CD1c-positive myeloid dendritic cell (primary cell): ENCODE measurements at regions not wholly inside any gene's neighbourhood (a gene's known extent, or its start where the extent isn't known, plus 50 kb on each side); places are given as distances from the start of the nearest gene placed in this dataset.

ENCODE experiments used
- DNase-seq: peaks from one replicate; pipeline ENCODE4 v3.0.0-alpha.2; 2016; ENCODE audit errors: extremely low spot score

DNA sequence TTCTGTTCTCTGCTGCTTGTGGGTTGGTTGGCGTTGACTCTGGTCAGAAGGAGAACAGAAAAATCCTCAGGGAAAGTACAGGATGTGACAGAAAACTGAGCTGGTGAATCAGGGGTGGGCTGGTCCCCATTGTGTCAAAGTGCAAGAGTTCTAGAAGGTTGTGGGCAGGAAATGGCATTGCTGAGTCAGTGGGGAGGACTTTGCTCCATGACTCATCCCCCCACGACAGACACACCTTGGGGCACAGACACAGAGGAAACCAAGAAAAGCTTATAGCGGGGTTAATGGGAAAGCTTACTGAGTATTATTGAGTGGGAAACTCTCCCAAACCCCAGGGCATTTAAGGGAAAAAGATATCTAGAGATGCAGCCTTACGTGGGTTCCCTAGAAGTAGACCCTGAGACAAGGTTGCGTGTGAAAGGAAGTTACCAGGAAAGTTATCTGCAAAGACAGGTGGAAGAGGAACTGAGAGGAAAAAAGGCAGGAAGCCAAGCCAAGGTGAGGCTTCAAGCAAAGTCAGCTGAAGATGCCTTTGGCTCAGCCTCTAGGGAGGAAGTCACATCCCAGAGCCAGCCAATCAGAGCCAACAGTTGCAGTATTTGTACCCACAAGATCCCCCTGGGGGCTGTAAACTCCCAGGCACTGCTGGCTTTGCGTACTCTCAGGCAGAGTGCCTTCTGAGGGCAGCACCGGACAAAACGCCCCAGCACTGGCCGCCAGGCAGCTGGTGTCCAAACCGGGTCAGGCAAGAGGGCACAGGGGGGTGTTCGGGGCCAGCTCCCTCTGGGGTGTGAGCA, 86.4 kb downstream of the FOXL1 start:
- DNase-seq, result no peak

- no peak for DNase-seq
Observed at GRCh38 chr16:86665319-86665675, 86.9 kb downstream of the FOXL1 start.

DNA sequence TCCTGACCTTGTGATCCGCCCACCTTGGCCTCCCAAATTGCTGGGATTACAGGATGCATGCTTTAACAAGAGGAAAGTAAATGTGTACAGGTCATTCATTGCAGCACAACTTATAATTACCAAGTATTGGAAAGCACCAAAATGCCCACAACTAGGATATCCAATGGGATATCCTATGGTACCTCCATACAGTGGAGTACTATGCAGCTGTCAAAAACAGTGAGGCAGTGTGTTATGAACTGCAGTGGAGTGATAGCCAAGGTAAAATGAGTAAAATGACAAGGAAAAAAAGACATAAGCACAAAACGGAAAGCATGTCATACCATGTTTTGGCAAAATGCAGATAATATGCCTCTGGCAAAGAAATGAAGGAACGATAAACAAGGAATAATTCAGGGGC, 87.6 kb downstream of the FOXL1 start:
- DNase-seq, result no peak

GRCh38 chr16:86667035-86667434, 88.7 kb downstream of the FOXL1 start:
- no peak for DNase-seq

- no peak for DNase-seq
Observed at GRCh38 chr16:86668136-86668910, 90.0 kb downstream of the FOXL1 start.

- DNase-seq, result no peak
Observed at GRCh38 chr16:86669285-86669805, 91.0 kb downstream of the FOXL1 start.

GRCh38 chr16:86669937-86670749, 91.8 kb downstream of the FOXL1 start:
- no peak for DNase-seq

- no peak for DNase-seq
Observed at GRCh38 chr16:86670750-86671234, 92.4 kb downstream of the FOXL1 start.

- DNase-seq, result no peak
Observed at GRCh38 chr16:86671486-86672178, 93.3 kb downstream of the FOXL1 start.

GRCh38 chr16:86672179-86672863, 94.0 kb downstream of the FOXL1 start:
- no peak for DNase-seq

- no peak for DNase-seq
Observed at GRCh38 chr16:86673090-86673955, 95.0 kb downstream of the FOXL1 start.

DNA sequence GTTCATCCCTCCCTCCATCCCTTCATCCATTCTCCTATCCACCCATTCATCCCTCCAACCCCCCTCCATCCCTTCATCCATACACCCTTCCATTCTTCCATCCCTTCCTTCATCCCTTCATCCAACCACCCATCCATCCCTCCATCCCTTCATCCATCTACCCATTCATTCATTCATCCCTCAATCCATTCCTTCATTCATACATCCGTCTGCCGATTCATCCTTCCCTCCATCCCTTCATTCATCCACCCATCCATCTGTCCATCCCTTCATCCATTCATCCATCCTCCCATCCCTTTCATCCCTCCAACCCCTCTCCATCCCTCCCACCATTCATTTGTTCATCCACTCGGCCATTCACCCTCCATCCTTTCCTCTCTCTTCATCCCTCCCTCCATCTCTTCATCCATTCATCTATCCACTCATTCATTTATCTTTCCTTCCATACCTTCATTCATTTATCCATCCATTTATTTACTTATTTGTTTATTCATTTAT, 95.7 kb downstream of the FOXL1 start:
- no peak for DNase-seq

DNA sequence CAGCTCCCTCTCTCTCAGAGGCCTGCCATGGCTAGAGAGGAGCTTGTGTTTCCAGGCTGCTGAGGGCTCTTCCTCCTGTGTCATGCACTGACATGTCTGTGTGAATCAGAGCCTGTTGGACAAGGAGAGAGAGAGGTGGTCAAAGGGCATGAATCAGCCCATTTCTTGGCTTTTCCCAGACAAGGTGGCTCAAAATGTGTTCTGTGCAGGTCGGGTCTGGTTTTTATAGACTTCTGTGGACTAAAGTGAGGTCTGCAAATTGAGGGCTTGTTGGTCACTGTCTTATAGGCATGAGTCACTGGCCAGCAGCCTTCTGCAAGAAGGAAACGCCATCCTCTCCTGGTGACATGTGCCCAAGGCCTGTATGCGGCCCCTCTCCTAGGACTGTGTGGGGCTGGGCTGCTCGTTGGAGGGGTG, 97.9 kb downstream of the FOXL1 start:
- no peak for DNase-seq

- DNase-seq, result no peak
Observed at GRCh38 chr16:86679490-86679889, 101.1 kb downstream of the FOXL1 start.

GRCh38 chr16:86680162-86680561, 101.8 kb downstream of the FOXL1 start:
- DNase-seq, result no peak

- DNase-seq, result no peak
Observed at GRCh38 chr16:86680661-86681030, 102.3 kb downstream of the FOXL1 start.

DNA sequence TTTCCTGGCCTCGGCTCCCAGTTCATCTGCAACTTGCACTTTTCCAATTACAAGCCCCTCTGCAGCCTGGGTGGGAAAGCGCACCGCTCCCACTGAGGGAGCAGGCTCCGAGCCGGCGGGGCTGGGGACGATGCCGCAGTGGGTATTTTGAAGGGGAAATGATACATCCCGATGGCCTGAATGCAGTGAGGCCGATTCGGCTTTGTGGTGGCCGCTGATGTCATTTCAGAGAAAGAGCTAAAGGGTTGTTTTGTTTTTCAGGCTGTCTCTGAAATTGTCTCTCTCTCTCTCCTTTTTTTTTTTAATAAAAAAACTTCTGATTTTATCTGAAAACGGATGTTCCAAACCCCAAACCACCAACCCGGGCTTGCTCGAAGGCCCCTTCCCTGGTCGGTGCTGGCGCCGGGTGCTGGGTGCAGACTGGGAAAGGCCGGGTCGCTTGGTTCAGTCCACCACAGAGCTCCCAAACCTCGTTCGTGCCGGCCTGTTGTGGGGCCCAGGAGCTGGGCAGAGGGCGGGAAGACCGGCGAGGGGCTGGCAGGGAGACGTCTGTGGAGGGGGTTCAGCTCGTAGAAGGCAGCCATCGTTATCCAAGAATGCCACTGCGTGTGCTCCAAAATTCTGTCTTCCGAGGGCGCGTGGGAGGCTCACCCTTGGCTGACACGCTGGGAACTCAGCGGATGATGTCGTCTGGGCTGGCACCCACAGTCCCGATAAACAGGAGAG, 102.8 kb downstream of the FOXL1 start:
- DNase-seq, result no peak

DNA sequence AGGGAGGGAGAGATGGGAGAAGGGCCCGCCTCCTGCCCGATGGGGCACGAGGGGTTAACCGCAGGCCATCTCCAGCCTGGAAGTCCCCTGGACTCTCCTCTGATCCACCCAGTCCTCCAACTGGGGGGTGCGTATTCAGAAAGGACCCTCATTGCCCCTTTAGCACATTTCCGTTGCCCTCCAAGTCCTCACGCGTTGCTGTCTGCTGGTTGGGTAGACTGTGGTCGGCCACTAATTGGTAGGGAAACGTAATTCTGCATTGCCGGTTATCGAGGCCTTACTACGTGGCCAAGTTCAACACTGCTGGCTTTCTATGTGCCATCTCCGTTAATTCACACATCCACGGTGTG, 103.4 kb downstream of the FOXL1 start:
- DNase-seq, result no peak
